IPS-NIHi7 (cell line): ENCODE measurements at regions not wholly inside any gene's neighbourhood (a gene's known extent, or its start where the extent isn't known, plus 50 kb on each side); places are given as distances from the start of the nearest gene placed in this dataset.
"Not testable (repeated sequence)": the region's sequence is repeated elsewhere in the genome, so short reads cannot be mapped to it uniquely, and the experiment has no call there.

Source experiments
- DNase-seq: peaks from one replicate; pipeline ENCODE4 v3.0.0; 2012; ENCODE audit warnings: mixed read lengths; ENCODE audit errors: extremely low spot score

DNA sequence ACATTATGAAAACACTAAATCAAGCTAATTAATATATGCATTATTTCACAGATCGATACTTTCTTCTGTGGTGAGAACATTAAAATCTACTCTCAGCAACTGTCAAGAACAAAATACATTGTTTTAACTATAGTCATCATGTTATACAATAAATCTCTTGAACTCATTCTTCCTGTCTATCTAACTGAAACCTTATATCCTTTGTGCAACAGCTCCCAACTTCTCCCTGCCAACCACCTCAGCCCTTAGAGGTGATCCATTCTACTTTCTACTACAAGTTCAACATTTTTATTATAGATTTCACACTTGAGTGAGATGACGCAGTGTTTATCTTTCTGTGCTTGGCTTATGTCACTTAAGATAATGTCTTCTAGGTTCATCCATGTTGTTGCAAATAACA, 535.2 kb upstream of the CRIM1 start:
- no peak for DNase-seq

DNA sequence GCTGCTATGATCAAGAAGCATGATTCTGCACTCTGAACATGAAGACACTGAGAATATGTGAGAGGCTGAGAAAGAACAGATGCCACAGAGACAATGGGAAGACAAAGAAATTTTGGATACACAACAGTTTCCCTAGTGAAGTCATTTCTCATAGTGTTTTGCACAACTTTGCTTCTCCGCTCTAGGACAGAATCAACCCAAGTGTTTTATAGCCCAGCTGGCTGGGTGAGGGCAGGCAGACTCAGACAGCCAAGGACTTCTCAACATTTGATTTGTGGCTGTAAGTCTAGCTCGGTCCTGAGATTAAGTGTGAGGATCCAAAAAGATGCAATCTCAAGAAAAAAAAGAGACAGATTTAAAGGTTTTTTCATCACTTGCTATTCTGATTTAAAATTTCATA, 536.5 kb upstream of the CRIM1 start:
- DNase-seq = no peak

GRCh38 chr2:35818359-35818758, 537.2 kb upstream of the CRIM1 start:
- not testable (repeated sequence) for DNase-seq

DNA sequence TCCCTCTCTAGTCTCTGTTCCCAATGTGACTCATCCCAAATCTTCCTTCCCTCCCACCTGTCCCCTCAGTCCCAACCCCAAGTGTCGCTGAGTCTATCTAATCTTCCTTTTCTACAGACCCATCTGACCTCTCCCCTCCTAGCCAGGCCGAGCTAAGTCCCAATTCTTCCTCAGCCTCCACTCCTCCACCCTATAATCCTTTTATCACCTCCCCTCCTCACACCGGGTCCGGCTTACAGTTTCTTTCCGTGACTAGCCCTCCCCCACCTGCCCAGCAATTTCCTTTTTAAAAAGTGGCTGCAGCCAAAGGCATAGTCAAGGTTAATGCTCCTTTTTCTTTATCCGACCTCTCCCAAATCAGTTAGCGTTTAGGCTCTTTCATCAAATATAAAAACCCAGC, 541.0 kb upstream of the CRIM1 start:
- DNase-seq = not testable (repeated sequence)

DNA sequence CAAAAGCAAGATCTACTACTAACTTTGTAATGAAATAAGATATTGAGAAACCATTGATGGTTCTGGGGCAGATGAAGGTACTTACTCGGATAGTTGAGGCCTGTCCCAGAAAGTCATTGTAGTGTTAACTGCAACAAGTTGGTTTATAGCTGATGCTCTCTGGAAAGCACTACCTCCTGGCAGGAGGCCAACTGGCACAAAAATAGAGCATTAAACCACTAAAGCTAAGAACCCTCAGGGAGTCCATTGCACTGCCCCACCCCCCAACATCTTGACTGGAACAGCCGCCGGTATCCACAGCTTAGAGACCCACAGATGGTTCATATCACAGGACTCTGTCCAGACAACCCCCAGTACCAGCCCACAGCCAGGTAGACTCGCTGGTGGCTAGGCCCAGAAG, 552.5 kb upstream of the CRIM1 start:
- DNase-seq = no peak

GRCh38 chr2:35794796-35795450, 560.7 kb upstream of the CRIM1 start:
- DNase-seq = no peak

DNA sequence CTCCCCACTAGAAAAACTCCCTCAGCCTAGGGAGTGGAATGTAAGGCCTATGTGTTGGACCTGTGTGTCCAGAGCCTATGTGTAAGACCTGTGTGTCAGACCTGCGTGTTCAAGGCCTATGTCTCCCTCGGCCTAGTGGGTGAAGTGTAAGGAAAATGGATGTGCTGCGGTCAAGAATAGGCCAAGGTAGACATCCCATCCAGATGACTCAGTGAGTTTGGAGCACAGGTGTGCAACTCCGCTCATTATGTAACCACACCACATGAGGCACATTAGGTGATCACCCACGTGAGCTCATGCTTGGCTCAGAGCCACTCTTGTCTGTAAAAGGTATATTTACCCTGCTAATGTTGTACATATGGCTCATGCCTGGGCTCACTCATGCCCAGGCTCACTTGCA, 565.3 kb upstream of the CRIM1 start:
- no peak for DNase-seq

DNA sequence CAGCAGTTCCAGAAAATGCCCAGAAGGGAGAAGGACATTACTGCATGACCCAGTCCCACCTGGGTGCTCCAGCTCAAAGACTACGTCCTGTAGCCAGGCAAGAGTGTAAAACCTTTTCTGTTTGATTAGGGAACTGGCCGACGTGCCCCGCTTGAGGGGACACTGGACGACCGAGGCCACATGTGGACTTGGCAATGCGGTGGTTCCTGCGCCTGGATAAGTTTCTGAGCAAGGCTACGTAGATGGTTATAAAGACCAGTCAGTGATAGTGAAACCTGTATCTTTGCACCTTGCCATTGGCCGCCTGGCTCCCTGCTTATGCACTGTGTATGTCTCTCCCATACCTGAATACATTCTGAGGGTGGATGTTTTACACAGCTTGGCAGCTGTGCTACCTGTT, 567.0 kb upstream of the CRIM1 start:
- no peak for DNase-seq

DNA sequence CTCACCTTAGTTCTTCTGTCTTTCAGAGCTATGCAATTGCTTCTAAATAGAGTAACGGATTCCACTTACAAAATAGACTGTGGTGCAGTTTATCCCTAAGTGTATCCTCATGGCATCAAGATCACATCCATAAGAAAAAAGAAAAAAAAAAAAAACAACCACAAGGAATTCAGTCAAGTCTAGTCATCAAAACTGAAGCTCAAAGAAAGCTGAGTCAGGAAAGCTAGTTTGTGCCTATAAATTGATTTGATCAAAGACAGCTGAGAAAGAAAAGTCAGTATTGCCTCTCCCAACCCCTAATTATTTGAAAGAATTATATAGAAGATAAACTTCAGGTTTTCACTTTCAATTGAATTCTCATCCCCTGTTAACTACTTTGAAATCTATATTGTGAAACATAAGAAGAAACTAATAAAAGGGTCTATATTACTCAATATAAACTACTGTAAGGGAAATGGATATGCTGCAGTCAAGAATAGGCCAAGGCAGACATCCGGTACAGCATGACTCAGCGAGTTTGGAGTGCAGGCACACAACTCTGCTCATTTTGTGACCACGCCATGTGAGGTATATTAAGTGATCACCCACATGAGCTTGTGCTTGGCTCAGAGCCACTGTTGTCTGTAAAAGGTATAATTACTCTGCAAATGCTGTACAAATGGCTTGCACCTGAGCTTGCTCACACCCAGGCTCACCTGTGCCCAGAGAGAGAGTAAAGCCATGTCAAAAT, 568.1 kb upstream of the CRIM1 start:
- DNase-seq = no peak

DNA sequence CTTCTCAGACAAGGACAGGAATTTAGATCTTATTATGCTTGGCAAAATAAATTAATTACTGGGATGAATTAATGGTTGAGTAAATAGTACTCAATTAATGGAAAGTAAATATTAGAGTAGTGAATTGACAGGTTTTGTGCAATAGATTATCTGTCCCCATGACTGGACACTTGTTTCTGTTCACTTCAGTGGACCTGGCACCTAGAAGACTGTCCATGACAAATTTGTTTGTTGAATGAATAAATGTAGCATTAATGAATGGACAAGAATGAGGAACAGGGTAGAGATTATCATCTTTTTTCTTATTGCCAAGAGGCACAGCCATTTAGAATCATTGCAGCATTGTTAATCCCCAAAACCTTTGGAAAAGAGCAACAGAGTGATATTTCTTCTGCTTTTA, 570.0 kb upstream of the CRIM1 start:
- DNase-seq = no peak

DNA sequence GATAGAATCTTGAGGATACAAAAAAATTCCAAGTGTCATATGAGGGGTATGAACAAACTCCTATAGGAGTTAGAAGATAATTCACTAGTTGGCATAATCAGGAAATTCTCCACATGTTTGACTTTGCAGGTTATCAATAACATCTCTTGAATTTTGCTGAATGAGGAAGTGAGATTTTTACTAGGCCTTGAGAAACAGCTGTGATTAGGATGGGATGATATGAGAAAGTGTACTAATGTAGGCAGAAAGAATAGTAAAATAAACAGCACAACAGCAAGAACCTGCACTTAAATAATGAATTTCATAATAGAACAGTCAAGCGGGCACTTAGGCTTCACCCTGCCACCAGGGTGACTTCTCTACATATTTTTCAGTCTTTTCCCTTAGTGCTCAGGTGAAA, 570.8 kb upstream of the CRIM1 start:
- DNase-seq = no peak

GRCh38 chr2:35783723-35784122, 571.9 kb upstream of the CRIM1 start:
- DNase-seq = no peak

- DNase-seq = no peak
Measured at GRCh38 chr2:35741556-35741955, 614.0 kb upstream of the CRIM1 start.

DNA sequence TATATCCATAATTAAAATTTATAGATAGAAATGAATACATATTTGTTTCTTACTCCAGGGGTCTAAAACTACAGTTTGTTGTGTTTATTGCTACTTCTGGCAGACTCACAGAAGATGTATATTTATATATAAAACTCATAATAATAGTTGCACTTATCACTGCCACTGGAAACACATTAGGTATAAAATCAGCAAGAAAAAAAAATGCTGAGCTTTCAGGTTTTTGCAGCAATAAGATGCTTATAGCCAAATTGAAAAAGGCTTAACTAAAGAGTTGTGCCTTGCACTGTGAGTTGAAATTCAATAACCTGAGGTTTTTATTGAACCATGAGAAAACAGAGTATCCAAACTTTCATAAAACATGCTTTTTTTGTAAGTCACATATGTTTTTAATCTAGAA, 623.9 kb upstream of the CRIM1 start:
- DNase-seq = no peak

DNA sequence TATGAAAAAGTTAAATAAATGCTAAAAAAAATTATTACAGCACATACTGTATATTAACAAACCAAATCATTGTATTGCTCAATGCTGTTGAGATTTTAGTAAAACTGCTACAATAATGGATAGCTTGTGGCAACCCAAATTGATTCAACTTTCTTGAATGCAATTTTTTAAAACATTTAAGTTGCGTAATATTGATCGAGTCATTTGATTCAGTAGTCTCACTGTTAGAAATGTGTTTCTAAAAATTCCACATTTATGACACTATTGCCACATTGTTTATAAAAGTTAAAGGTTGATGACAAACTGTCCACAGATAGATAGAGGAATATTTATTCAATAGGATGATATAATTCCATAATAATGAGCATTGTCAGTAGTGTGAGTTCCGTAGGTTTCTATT, 640.7 kb upstream of the CRIM1 start:
- no peak for DNase-seq

DNA sequence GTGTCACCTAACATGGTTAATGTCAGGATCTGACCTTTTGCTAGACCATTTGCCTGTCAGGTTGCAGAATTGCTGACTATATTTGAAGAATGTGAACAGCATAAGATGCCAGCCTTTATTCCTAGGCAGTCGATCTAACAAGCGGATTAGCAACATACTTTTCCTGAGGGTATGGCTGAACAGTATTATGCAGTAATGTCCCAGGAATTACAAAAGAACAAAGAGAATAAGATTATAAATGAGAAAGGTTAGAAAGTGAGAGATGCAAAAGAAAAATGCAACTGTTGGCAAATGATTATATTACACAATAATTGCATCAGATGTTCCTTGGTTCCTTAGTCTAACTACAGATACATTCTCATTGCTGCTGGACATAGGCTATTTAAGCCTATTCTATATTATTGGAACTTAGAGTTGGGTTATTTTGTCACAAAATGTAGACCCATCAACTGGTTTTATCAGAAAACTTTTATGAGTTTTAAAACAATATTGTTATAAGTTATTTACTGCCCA, 647.1 kb upstream of the CRIM1 start:
- no peak for DNase-seq

DNA sequence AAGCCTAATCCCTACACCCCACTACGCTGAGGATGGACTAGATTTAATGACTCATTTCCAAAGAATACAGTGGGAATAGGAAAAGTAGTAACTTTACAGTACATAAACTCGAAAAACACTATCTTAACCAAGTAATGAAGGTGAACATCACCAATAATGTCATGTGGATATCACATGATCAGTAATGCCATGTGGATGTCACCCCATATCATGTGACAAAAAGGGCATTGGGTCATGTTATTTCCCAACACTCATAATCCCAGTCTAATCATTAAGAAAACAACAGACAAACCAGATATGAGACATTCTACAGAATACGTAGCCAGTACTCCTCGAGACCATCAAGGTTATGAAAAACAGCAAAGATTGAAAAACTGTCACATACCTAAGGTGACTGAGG, 667.3 kb upstream of the CRIM1 start:
- no peak for DNase-seq

GRCh38 chr2:35651688-35652323, 703.8 kb upstream of the CRIM1 start:
- no peak for DNase-seq

GRCh38 chr2:35614640-35615039, 740.9 kb upstream of the CRIM1 start:
- no peak for DNase-seq

GRCh38 chr2:35606394-35606793, 749.2 kb upstream of the CRIM1 start:
- no peak for DNase-seq

DNA sequence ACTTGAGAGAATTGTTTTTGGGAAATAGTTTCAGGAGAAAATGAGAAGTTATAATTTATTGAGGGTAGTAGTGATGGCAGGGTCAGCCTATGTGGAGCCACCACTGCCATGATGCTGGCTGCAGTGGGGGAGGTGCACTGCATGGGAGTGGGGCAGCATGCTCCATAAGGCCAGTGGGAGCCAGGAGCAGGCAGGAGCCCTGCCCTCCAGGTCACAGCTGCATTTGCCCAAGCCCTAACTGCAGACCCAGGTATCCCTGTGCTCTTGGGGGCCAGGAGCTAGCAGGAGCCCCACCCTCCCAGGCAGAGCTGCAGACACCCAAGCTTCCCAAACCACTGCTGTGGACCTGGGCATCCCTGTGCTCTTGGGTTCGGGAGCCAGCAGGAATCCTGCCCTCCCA, 757.3 kb upstream of the CRIM1 start:
- no peak for DNase-seq

- DNase-seq = no peak
Measured at GRCh38 chr2:35591886-35592285, 763.7 kb upstream of the CRIM1 start.

- no peak for DNase-seq
Measured at GRCh38 chr2:35585972-35586371, 769.6 kb upstream of the CRIM1 start.
